Epithelial cell of esophagus (primary cell): ENCODE measurements at regions not wholly inside any gene's neighbourhood (a gene's known extent, or its start where the extent isn't known, plus 50 kb on each side); places are given as distances from the start of the nearest gene placed in this dataset.

ENCODE experiments used
- DNase-seq: peaks from one replicate; pipeline ENCODE4 v3.0.0; 2010; ENCODE audit warnings: low read depth
- H3K4me3 ChIP-seq: 2 replicates; pipeline ENCODE4 v1.5.1; 2011; ENCODE audit warnings: mild to moderate bottlenecking, low read length, control low read depth
- TF ChIP-seq, protein P1 (sequence below): IDR thresholded peaks from 2 replicates; pipeline ENCODE4 v1.5.1; 2011; ENCODE audit warnings: low read depth, mild to moderate bottlenecking, low read length, control low read depth, inconsistent platforms; ENCODE audit not compliant: insufficient read depth; ENCODE audit errors: missing control alignments

- DNase-seq, result no peak
- TF ChIP-seq, protein P1, sequence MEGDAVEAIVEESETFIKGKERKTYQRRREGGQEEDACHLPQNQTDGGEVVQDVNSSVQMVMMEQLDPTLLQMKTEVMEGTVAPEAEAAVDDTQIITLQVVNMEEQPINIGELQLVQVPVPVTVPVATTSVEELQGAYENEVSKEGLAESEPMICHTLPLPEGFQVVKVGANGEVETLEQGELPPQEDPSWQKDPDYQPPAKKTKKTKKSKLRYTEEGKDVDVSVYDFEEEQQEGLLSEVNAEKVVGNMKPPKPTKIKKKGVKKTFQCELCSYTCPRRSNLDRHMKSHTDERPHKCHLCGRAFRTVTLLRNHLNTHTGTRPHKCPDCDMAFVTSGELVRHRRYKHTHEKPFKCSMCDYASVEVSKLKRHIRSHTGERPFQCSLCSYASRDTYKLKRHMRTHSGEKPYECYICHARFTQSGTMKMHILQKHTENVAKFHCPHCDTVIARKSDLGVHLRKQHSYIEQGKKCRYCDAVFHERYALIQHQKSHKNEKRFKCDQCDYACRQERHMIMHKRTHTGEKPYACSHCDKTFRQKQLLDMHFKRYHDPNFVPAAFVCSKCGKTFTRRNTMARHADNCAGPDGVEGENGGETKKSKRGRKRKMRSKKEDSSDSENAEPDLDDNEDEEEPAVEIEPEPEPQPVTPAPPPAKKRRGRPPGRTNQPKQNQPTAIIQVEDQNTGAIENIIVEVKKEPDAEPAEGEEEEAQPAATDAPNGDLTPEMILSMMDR, result no peak
- no peak overlapping the region for H3K4me3 ChIP-seq
Measured at GRCh38 chr2:150027164-150027563, 439.6 kb upstream of the MMADHC start.

DNA sequence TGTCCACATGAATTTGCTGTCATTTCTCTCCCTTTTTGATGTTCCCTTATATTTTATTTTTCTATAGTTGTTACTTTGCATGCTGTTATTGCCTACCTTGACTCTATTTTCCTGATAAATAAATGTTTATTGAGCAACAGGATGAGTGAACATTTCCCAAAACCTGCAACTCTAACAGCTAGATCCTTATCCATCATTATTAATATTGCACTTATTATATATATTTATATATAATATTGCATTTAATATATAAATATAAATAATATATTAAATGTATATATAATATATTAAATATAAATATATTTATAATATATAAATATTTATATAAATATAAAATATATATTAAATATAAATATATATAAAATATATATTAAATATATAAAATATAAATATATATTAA is 436.1 kb upstream of the MMADHC start:
- no peak overlapping the region for H3K4me3 ChIP-seq
- TF ChIP-seq, protein P1, result no peak
- DNase-seq, result no peak

- no peak for DNase-seq
- TF ChIP-seq, protein P1, result no peak
- H3K4me3 ChIP-seq, result no peak overlapping the region
Measured at GRCh38 chr2:150023044-150023443, 435.5 kb upstream of the MMADHC start.

GRCh38 chr2:150020937-150021673 is 433.5 kb upstream of the MMADHC start:
- no peak for DNase-seq

GRCh38 chr2:150020221-150020620 is 432.6 kb upstream of the MMADHC start:
- DNase-seq, result peak; percentile 31
- TF ChIP-seq, protein P1, result no peak
- no peak overlapping the region for H3K4me3 ChIP-seq

More at GRCh38 chr2:150020937-150021673, 433.5 kb upstream of the MMADHC start:
- TF ChIP-seq, protein P1, result no peak
- H3K4me3 ChIP-seq, result no peak overlapping the region

DNA sequence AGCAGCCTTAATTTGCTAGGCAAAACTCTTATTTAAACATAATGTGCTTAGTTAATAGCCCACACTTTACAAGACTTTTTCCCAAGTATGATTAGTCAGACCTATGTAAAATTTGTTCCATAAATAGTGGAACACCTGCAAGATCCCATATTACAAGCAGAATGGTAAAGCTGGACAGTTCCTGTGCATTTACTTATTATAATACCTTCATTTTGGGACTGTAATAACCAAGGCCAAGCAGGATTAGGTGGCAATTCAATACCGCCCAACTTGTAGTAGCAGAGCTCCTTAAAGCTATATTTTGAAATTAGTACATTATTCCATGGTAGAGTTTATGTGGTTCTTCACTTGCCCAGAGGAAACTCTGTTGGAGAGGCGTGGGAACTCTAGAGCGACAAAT is 431.5 kb upstream of the MMADHC start:
- TF ChIP-seq, protein P1, result no peak
- DNase-seq, result no peak
- H3K4me3 ChIP-seq, result no peak overlapping the region

DNA sequence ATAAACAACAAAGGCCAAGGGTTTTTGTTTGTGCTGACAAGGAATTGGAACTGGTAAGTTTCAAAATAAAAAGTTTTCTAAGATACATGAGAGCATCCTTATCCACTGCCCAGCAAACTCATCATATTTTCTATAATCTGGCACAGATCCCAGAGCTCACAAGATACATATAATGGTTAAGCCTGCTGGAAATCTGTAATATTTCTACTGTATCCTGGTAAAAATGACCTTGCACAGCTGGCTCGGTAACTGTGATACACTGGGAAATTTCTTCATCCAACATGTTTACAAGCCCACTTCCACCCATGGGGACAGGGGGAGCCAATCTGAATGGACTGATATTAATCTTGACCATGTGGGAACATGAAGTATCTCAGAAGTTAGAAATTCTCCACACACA is 425.4 kb upstream of the MMADHC start:
- H3K4me3 ChIP-seq, result no peak overlapping the region
- TF ChIP-seq, protein P1, result no peak
- DNase-seq, result no peak
